NCI-H2029 treated with DMSO at 0.1 percent for 48 hours (cell line): ENCODE measurements at regions not wholly inside any gene's neighbourhood (a gene's known extent, or its start where the extent isn't known, plus 50 kb on each side); places are given as distances from the start of the nearest gene placed in this dataset.
A peak's percentile ranks its signal among the peaks of the same experiment; 100 is the strongest.

ENCODE experiments used
- DNase-seq: peaks from one replicate; lab custom pipeline; 2025; lab: John Stamatoyannopoulos, UW

DNA sequence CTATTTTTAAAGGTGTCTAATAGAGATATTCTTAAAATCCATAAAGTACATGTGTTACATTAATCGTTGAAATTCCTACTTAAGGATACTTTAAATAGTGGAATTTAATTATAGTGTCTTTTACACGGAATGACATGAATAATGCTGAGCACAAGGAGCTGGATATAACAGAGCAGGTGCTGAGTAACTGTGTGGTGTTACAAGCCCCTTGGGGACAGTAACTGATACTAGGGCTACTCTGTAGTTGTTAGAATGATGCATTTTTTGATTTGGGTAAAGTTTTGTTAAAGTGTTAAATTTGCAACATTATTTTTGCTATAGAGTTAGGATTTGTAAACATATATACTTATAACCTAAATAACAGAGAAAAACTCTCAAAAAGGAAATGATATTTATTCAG is 1496.1 kb downstream of the OTOL1 start:
- DNase-seq: no peak

DNA sequence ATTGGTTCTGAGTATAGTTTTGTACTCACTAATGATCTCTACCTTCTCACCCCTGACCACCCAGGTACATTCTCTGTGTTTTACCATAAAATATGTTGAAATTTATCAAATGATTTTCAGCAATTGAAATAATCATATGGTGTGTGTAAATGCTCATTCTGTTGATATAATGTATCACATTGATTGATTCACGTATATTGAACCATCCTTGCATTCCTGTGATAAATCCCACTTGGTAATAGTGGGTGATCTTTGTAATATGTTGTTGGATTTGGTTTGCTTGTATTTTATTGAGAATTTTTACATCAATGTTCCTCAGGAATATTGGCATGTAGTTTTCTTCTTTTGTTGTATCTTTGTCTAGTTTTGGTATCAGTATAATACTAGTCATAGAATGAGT is 1497.6 kb downstream of the OTOL1 start:
- DNase-seq: no peak

DNA sequence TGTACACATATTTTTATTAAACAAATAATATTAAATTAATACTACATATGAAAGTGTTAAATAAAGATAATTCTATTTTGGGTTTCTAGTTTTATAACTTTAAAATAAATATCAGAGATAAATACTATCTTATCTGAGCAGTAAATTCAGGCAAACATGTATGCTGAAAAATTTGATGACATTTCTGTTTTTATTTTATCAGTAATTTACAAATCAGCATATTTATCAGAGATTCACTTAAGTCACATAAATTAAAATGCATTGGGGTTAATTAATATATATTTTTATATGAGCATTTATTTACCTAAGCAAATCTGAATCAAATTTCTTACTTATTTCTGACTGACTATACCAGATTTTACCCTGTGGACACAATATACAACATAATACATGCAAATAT is 1499.8 kb downstream of the OTOL1 start:
- no peak for DNase-seq

DNA sequence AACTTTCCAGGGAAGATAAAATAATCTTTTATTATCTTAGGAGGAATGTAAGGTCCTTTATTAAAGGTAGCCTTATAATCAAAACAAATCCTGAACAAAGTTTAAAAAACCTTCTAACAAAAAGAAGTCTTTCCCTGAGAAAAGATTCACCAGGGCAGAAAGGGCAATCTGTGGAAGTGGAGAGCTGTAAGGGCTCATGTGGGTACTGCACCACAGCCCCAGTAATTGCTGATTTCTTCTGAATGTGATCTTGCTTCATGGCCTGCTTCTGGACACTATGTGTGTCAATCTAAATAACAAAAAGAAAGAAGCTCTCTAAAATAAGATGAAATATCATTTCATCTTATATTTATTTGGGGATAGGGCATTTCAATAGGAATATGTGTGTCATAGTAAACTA is 1501.6 kb downstream of the OTOL1 start:
- DNase-seq: no peak

DNA sequence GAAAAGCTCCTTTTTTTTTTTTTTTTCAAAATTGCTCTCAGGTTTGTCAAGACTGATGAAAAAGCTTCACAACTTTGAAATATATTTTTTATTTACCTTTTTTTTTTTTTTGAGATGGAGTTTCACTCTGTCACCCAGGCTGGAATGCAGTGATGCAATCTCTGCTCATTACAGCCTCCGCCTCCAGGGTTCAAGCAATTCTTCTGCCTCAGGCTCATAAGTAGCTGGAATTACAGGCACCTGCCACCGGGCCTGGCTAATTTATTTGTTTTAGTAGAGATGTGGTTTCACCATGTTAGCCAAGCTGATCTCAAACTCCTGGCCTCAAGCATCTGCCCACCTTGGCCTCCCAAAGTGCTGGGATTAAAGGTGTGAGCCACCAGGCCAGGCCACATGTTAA is 1515.0 kb downstream of the OTOL1 start:
- DNase-seq: no peak

DNA sequence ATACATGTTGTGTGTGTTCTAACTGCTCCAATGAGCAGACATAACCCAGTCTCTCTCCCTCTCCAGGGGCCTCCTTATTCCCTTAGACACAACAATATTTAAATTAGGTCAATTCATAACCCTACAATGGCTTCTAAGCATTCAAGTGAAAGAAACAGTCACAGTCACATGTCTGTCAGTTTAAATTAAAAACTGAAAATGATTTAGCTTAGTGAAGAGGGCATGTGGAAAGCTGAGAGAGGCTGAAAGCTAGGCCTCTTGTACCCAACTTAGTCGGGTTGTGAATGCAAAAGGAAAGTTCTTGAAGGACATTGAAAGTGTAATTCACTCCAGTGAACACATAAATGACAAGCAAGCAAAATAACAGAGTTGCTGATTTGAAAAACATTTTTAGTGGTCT is 1519.6 kb downstream of the OTOL1 start:
- DNase-seq: no peak

DNA sequence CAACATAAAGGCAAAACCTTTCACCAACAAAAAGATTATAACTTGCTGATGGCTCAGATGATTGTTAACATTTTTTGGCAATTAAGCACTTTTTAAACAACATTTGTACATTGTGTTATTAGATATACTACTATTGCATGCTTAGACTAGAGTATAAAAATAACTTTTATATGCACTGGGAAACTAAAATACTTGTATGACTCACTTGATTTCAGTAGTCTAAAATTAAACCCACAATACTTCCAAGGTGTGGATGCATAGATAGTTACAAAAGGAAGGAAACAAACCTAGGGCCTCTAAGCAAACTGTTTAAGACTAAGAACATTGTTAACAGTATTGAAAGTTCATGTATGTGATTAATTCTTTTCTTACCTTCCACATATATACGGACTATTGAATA is 1521.5 kb downstream of the OTOL1 start:
- no peak for DNase-seq

DNA sequence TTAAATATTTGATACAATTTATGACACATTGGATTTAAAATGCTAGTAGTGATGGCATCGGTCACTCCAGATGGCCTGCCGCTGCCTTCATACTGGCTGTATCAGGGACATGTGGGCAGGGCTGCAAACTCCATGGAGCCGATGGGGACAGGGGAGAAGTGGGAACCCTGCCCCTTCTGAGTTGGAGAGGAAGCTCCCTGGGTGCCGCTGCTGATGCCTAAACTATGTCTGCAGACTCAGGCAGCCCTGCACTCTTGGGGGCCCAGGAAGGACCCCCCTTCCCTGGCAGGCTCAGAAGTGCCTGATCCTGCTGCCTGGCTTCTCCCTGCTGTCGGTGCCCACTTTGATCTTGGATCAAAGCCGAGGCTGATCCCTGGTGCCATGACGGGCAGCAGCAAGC is 1522.1 kb downstream of the OTOL1 start:
- no peak for DNase-seq

DNA sequence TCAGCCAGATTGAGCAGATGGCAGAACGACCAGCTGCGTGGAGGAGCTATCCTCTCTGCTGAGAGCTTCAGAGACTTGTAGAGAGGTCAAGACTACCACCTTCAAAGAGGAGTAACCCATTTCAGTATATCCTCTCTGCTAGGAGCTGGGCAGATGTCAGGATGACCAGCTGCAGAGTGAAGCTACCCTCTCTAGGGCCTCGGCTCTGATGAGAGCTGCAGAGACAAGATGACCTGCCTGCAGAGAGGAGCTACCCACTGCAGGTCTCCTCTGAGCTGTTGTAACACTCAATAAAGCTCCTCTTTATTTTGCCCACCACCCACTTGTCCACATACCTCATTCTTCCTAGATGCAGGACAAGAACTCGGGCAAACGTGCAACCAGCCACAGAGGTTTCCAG is 1522.7 kb downstream of the OTOL1 start:
- no peak for DNase-seq

DNA sequence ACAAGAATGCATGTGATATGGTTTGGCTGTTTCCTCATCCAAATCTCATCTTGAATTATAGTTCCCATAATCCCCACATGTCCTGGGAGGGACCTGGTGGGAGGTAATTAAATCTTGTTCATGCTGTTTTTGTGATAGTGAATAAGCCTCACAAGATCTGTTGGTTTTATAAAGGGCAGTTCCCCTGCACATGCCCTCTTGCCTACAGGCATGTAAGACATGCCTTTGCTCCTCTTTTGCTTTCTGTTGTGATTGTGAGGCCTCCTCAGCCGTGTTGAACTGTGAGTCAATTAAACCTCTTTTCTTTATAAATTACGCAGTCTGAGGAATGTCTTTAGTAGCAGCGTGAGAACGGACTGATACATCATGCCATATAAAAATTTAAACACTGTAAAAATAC is 1537.0 kb downstream of the OTOL1 start:
- DNase-seq: no peak

DNA sequence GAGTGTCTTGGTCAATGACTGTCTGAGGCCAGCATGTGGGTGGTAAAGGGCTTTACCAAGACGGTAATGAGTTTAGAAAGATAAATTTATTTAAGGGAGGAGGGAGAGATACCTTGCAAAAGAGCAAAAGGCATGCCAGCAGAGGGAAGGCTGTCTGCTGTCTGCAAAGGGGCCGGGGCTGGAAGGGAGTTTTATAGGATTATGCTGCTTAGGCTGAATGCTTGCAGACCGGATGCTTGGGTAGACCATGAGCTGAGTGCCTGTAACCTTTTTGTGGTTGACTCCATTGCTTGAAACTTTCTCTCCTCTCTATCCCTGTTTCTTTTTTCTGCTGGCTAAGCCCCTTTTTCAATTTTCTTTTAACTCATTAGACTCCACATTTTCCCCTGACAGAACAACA is 1543.0 kb downstream of the OTOL1 start:
- DNase-seq: no peak

DNA sequence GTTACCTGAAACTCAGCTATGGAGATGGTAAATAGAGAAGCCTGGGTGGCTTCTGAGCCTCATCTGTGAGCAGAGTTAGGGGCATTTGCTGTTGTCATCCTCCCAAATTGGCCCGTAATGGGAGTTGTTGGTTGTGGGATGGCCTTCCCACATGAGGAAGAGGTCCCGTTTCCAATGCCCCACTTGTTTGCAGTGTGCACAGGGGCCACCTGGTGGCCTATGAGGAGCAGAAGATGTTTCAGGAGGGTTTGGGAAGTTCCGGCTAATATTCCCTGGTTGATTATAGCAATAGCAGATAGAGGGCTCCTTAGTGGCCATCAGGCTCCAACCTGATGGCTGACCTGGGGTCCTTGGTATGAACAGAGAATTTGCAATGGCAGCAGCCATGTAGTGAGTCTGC is 1546.5 kb downstream of the OTOL1 start:
- DNase-seq: no peak

DNA sequence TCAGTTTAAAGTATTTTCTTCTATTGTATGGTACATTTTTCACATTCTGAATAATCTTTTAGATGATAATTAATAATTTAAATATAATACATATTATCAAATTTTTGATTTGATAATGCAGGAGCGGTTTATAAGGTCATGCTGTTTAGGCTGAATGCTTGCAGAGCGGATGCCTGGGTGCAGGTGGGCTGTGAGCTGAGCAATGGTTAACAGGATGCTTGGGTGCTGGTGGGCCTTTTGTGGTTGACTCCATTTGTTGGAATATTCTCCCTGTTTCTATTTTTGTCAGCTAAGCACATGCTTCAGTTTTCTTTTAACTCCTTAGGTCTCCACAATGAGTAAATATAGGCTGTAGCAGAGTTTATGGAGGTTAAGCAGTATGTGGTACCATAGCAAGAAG is 1549.3 kb downstream of the OTOL1 start:
- no peak for DNase-seq

DNA sequence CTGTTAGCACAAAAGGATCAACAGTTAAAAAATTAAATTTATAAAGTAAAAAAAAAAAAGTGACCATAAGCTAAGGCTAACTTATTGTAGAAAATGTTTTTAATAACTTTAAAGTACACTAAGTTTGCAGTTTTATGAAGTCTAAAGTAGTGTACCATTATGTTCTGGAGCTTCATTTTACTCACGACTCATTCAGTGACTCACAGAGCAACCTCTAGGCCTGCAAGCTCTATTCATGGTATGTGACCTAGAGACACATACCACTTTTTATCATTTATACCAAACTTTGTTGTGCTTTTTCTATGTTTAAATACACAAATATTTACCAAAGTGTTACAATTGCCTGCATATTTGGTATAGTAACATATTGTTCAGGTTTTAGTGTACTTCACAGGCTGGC is 1552.3 kb downstream of the OTOL1 start:
- no peak for DNase-seq

DNA sequence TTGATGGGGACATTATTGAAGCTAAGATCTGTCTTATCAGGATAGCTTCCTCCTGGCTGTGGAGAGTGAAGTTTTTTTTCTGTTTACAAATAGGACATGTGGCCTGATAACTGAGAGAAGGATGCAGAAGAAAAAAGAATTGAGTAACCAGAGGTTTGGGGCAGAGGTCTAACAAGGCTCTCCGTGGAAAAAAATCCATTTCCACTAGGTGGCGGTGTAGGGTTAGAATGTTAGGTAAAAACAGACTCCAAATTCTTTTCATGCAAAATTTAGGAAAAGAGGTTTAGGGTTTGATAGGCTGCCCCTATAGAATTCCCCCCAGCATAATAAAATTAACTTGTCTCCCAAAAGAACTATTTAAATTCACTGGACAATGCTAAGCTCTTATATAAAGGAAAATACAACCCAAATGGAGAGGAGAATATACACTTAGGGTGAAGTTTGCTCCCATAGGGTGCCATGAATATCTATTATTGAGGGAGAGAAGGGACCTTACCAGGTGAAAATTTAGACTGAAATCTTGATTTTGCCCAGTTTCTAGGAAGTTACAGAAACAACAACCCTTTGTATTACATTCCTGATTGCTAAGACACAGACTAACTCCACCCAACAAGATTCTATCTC is 1560.4 kb downstream of the OTOL1 start:
- peak; percentile 5 for DNase-seq

DNA sequence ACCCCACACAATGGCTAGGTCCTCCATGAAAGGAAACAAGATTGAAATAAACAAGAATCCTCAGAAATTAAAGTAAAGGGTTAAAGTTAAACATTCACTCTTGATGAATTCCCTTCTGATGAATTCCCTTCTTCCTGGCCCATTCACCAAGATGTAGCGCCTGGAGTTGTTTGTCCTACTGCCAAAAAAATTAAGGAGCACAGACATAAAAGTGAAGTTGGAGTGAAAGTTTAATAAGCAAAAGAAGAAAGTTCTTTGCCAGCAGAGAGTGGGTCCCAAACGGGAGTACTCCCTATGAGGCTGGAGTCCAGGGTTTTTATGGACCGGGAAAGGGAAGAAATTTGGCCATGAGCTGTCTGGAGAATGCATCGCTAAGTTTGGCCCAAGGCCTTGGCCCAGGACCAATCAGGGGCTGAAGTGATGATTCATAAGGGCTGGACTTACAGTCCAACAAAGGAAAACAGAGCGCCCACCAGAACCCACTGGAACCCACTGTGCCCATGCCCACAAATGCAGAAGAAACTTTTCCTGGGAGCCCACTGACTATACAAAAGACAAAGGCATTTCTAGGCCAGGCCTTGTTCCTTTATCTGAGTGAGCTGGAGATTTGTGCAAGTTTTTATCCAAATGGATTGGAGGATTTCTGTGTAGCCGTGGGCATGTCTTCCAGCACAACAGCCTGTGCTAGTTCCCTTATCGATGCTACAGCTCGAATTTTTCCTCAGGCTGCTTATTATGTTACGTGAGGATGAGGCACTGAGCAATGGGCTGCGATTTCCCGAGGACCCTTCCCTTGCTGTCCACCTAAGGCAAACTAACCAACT is 1561.6 kb downstream of the OTOL1 start:
- no peak for DNase-seq

DNA sequence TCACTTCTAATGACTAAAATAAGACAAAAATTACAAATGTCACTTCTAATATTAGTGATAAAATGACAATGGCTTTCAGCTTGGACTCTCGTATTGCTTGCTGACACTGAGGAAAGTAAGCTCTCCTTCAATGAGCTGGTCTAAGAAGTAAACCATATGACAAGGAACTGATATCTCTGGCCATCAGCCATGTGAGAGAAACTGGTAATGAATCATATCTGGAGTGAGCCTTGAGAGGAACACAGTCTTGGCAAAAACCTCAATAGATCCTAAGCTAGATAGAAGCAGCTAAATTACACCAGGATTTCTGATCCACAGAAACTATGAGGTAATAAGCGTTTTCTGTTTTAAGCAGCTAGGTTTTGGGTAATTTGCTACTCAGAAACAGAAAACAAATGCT is 1575.1 kb downstream of the OTOL1 start:
- DNase-seq: no peak
